HG02870 (cell line): ENCODE measurements at regions not wholly inside any gene's neighbourhood (a gene's known extent, or its start where the extent isn't known, plus 50 kb on each side); places are given as distances from the start of the nearest gene placed in this dataset.
"Not testable (repeated sequence)": the region's sequence is repeated elsewhere in the genome, so short reads cannot be mapped to it uniquely, and the experiment has no call there.

Experiments
- ATAC-seq: cut with Tn5 transposase; IDR thresholded peaks from one replicate; pipeline ENCODE4 v1.9.1; 2021; ENCODE audit warnings: mild to moderate bottlenecking, moderate library complexity; ENCODE audit not compliant: unreplicated experiment

DNA sequence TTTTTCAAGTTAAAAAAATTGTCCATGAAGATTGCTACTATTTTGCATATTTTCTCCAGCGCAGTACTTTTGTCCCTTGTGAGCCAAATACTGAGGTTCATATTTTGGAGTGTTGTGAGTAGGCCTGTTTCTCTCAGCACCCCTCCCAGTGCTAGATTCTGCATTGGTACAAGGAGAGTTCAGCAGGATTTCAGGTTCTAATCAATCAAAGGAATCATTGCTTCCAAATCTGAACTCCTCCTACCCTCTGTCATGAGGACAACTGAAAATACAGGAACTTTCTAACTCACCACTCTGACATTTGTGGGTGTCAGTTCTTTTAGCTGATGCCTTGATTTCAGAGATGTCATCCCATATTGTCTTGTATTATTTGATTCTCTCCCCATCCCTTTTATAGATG lies 299.9 kb downstream of the FZD1 start:
- no peak for ATAC-seq

DNA sequence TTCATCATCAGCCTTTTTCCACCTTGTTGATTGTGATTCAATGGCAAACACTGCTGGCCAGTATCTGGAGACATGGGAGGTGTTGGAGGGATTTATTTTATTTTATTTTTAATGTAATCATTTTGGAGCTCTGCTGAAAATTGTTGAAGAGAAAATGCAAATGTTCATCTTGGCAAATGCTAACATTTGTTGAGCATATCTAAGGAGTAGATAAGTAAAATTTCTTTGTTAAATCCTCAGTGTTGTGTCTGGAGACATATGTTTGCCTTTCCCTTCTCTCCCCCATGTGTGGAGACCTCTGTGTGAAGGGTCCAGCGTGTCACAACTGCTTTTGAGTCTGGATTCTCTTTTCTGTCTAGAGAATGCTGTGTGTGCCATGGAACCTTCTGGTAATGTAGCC lies 300.3 kb downstream of the FZD1 start:
- no peak for ATAC-seq

DNA sequence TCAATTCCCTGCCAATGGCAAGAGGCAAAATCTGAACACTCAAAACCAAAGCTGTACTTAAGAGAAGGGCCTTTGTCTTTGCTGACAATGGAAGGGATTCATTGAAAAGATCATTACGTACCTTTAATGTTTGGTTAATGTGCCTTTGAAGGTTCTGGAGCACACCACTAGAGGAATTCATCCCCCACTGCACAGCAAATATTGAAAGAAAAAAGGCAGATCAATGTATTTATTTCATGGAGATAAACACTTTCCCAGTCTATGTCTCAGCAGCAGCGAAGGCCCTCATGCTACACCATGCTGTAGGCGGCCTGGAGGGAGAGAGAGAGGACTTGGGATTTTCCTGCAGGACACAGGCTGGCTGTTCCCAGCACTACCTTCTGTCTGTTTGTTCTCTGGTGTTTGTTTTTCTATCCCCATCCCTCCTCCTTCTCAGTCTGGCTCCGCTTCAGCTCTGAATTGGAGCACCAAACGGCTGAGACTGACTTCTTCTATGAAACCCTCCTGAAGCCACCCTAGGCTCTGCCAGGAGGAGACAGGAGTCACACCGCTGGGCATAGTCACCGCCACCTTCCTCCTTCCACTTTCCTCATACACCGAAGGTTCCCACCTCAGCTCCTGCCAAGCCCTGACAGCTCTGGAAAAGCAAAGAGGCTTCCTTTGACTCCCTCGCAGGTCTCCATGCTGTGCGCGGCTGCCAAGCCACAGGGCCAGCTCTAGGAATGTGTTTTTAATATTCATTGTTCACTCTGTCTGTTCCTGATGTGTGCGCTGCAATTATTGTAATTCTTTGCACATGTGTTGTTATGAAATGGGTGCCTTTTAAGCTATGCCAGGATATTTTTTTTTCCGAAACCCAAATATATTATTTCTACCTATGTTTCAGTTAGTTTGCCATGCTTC lies 301.5 kb downstream of the FZD1 start:
- no peak for ATAC-seq

DNA sequence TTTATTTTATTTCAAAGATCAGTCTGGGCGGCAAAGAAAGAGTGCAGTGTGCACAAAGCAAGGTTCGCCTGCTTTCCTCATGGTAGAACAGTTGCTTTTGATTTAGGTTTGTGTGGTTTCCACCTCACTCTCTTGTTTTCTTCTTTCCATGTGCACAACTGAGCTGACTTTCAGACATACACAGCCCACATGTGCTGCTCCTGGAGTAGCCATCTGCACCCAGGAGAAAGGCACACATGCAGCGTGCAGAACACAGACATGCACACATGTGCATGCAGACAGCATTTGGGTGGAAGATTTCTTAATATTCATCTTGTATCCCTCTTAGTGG lies 302.1 kb downstream of the FZD1 start:
- ATAC-seq: no peak

DNA sequence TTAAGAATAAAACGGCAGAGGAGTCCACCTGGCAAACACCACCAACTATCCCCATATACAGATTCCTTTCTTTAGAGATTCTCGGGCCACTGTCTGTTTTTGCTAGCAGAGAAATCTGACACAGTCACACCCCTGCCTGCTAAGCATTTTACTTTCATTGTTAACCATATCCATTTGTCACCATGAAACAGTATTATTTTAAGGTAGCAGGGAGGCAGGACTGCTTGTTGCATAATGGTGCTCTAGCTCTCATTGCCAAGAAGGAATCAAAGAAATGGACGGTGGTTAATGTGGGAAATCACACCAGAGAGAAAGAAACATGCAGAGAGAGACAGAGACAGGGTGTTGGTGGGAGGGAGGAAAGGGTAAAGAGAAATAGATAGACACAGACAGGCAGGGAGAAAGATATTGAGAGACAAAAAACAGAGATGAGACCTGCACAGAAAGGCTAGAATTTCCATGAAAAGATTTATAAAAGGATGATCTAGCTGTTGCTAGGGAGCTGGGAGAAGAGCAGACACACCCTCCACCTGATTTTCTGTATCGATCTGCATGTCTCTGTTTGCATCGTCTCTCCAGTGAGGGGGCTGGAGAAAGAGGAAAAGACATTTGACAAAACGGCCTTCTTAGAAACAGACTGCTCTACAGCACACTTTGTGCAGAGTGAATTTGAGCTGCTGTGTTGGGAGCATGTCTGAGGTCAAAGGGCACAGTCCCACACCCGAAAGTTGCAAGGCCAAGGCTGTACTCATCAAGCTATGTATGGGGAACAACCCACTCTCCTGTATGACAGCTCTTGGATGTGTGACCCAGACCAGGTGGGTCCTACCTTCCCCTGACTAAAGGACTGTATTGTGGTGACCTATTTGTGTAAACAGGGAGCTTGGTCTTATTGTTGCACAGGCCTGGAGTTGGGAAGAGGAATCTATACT lies 303.1 kb downstream of the FZD1 start:
- ATAC-seq: no peak

DNA sequence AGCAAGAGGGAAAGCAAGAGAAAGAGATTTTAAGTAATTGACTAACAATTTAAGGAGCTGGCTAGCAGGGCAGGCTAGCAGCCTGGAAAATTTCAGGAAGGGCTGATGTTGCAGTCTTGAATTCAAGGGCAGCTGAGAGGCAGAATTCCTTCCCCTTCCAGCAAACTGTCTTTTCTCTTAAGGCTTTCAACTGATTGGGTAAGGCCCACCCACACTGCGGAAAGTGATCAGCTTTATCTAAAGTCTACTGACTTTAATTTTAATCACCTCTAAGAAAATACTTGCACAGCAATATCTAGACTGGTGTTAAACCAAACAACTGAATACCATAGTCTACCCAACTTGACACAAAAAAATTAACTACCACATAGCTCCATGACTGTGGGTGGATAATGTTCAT lies 303.9 kb downstream of the FZD1 start:
- no peak for ATAC-seq

DNA sequence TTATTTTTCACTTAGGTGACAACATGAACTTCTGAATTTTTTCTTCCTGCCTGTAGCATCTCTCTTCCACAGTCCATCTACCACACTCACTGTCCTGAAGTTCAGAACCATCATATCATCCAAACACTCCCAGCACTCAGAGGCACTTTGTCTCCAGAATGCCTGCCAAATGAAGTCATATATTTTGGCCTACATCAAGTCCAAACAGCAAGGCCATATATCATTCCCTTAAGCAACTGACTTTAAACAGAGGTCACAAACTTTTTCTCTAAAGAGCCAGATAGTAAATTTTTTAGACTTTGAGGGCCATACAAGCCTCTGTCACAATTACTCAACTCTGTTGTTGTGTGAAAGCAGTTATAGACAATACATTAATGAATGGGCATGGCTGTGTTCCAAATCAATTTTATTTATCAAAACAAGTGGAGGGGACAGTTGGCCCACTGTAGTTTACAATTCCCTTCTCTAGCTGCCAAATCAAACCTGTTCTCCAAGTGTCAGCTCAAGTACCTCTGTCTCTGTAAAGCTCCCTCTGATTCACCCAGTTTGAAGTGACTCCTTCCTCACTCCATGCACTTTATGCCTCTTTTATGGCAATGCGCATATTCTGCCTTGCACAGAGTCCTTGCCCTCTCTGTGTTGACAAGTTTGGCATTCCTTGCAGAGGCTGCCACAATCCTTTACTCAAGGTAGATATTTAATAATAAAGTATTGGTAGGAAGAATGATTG lies 305.7 kb downstream of the FZD1 start:
- ATAC-seq: no peak

DNA sequence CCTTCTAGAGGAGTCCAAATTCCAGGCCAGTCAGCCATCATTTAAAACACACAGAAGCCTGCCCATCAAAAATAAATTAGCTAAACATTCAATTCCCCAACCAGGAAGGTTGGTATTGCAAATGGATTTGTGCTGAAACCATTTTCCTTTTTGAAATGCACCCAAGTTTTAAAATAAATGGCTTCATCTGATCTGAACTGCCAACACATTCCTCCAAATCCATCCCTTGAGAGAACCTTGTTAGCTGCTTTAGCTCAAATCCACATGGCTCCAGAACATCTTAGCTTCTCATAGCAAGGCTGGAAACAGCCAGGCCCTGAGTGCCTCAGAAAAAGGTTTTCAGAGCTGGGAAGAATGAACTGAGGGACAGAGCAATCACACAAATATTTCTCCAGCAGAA lies 306.3 kb downstream of the FZD1 start:
- no peak for ATAC-seq

DNA sequence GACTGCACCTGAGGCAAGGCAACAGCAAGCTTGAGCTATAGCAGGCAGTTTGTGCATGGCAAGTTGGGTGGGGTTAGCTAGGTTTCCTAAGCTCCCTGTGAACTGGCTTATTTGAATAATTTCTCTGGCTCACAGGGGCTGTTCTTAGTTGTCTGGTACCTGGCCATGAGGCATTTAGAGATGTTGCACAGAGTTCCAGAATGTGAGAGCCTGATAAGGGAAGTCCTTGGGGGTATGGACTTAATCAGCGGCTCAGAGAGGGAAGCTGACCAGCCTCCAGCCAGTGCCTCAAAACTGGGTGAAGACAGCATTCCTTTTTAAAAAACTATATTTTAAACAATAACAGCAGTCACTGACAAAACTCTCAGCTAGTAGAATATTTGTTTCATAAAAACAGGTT lies 307.4 kb downstream of the FZD1 start:
- ATAC-seq: no peak

DNA sequence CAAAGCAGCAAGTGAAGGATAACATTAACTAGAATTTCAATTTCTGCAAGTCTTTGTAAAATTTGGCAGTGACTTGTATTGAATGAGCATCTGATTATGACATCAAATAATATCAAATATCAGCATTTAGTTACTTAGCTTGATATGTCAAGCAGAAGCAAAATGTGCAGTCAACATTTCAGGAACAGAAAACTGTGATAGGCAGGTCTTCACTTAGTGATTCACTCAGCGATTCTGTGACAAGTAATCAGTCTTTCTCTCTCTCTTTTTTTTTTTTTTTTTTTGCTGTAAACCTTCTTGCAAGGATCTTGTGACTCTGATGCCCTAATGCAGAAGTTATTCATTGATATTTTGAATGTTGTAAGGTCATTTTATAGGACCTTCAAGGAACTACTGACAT lies 307.1 kb downstream of the MTERF1 start:
- ATAC-seq: no peak

DNA sequence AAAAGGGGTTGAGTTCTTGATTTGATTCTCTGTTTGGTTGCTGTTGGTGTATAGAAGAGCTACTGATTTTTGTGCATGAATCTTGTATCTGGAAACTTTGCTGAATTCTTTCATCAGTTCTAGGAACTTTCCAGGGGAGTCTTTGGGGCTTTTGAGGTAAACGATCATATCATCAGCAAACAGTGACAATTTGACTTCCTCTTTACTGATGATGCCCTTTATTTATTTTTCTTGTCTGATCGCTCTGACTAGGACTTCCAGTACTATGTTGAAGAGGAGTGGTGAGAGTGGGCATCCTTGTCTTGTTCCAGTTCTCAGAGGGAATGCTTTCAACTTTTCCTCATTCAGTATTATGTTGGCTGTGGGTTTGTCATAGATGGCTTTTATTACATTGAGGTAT lies 304.0 kb downstream of the MTERF1 start:
- ATAC-seq: not testable (repeated sequence)

DNA sequence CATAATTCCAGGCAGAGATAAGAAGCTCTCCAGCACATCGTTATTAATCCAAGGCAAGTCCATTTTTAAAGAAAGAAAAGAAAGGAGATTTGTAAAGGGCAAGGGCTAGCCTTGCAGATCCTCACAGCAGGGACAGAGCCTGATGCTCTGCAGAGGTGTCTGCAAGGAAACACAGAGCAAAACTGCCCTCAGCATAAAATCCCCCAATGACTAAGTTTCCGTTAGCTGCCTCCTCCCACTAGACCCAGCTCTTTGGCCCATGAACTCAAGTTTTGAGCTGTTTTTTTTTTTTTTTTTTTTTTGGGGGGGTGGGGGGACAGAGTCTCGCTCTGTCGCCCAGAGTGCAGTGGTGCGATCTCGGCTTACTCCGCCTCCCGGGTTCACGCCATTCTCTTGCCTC lies 300.7 kb downstream of the MTERF1 start:
- ATAC-seq: no peak

DNA sequence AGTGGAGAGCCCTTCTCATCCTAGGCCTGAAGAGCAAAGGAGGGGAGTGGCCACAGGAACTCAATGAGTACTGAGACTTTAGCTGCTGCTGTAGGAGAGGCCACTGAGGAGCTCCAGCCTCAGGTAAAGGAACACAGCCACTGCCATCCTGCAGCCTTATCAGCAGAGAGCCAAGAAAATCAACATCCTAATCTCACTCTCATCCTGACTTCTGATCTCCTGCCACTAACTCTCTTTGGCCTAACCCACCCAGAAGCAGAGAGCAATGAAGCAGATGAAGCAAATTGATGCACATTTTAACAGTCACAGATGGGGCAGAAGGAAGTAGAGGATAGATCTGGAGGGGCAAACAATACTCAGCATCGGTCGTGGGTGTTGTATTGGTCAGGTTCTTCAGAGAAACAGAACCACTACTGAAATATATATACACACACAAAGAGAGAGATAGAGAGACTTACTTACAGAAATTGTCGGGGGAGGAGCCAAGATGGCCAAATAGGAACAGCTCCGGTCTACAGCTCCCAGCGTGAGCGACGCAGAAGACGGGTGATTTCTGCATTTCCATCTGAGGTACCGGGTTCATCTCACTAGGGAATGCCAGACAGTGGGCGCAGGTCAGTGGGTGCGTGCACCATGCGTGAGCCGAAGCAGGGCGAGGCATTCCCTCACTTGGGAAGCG lies 297.6 kb downstream of the MTERF1 start:
- ATAC-seq: no peak

DNA sequence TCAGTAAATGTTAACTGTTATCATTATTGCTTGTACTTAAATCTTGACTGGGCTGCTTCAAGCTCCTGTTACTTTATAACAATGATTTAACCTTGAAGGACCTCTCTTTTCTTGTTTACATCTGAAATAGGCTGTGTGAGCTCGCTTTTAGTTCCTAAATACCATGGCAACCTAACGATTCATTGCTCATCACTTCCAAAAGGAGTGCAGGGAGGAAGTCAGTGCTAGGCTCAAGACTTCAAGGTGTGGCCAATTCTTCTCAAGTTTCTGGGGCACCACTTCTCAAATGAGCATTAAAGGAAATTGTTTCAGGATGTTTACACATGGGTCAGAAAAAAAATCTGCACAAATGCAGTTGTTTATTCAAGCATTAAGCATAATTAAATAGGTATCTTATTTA lies 284.2 kb downstream of the MTERF1 start:
- ATAC-seq: no peak

DNA sequence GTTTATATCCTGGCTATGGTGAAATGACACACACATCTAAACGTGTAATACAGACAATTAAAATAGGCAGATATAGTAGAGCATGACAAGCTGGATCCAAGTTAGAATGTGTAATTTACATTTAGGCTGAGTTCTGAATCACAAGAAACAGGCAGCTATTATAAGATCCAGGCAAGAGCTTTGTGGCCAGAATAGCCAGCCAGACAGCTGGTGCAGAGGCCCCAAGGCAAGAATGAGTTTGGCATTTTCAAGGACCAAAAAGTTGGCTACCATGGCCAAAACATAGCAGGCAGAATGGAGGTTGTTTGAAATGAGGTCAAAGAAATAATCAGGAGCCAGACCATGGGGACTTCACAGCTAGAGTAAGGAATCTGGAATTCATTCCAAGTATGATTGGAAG lies 281.7 kb downstream of the MTERF1 start:
- ATAC-seq: no peak

DNA sequence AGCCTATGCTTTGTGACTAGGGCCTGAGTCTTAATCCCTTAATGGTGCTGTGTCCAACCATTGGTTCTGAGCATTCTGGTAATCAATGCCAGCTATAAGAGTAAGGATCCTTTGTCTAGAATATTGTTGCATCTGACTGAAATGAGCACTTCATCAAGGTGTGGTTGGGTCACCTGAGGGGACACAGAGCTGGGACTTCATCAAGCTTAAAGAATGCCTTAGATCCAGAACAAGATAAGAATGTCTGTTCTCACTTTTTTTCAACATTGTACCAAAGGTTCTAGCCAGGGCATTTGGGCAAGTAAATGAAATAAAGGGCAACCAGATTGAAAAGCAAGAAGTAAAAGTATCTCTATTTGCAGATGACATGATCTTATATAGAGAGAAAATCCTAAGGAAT lies 280.4 kb downstream of the MTERF1 start:
- no peak for ATAC-seq

DNA sequence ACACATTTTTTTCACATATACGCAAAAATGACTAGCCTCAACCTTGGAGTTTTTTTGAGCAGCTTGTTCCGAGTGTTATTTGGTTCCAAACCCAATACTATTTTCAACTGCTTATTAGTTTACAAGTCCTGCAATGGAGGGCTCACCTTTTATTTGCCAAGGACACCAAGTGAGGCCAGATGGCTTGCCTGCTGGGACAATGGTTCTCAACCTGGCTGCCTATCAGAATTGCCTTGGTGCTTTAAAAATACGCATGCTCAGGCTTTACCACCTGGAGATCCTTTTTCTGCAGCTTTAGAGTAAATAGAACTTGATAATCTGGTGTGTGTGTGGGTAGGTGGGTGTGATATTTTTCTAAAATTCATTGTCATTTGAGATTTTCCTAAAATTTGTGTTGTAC lies 276.8 kb downstream of the MTERF1 start:
- no peak for ATAC-seq

DNA sequence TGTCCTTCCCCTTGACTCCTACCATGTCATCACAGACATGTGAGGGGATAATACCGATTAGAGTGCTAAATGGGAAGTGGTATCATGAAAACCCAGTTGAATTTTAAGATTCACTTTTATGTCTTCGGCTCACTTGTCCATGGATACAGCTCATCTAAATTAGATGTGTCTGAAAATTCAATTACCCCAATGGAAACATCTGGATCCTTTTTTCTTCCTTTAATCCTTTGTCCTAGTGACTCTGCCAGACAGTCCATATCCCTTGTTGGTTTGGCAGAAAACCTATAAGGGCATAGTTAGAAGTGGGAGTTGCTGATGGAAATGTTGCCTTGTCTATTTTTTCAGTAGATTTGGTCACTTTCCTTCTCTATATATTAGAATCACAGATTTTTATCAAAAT lies 271.9 kb downstream of the MTERF1 start:
- ATAC-seq: no peak

DNA sequence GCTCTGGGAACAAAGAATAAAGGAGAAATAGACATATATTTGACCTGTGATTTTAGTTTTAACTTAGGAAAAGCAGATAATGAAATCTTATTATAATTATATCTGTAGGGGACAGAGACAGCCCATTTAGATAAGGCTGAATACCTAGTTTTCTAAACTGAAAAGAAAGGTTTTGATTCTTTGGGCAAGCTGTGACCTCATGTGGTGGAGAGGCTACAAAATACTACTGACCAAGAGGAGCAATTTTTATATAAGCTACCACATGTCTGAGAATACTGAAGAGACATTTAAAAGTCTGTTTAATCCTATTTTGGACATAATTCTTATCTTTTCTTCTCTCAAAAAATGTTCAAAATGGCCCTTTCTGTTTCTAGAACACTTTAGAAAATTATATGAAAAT lies 271.0 kb downstream of the MTERF1 start:
- ATAC-seq: no peak

DNA sequence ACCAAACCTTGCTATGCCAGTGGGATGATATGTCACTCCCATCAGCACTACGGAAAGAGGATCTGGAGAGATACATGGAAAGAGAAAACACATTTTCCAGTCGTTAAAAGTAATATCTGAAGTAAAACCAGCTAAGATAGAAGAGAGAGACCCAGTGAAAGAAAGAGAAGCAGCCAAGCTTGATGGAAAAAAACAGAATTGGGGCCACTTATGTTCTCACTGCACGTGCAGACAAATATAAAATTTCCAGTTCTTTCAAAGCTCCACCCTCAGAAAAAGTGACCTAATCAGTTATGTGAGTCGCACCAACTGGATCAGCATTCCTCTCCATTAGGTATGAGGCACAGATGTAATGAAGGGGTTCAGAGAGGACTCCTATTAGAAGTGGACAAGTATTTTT lies 266.1 kb downstream of the MTERF1 start:
- ATAC-seq: no peak
